HL-60 (cell line): ENCODE measurements at regions not wholly inside any gene's neighbourhood (a gene's known extent, or its start where the extent isn't known, plus 50 kb on each side); places are given as distances from the start of the nearest gene placed in this dataset.

Source experiments
- GABPA ChIP-seq: IDR thresholded peaks from 2 replicates; pipeline ENCODE4 v1.6.1; 2012; ENCODE audit warnings: low read depth
- POLR2AphosphoS5 ChIP-seq: IDR thresholded peaks from 2 replicates; pipeline ENCODE4 v1.6.1; 2012; ENCODE audit warnings: low read depth
- REST ChIP-seq: IDR thresholded peaks from 2 replicates; pipeline ENCODE4 v1.6.1; 2012; ENCODE audit warnings: low read depth; ENCODE audit not compliant: insufficient replicate concordance
- SPI1 ChIP-seq: IDR thresholded peaks from 2 replicates; pipeline ENCODE4 v1.6.1; 2012; ENCODE audit warnings: low read depth, mild to moderate bottlenecking, borderline replicate concordance
- TF ChIP-seq, protein P1 (sequence below): IDR thresholded peaks from one replicate; pipeline ENCODE4 v1.5.1; 2011; ENCODE audit warnings: low read length, control low read depth, inconsistent platforms; ENCODE audit not compliant: insufficient read depth

- TF ChIP-seq, protein P1, sequence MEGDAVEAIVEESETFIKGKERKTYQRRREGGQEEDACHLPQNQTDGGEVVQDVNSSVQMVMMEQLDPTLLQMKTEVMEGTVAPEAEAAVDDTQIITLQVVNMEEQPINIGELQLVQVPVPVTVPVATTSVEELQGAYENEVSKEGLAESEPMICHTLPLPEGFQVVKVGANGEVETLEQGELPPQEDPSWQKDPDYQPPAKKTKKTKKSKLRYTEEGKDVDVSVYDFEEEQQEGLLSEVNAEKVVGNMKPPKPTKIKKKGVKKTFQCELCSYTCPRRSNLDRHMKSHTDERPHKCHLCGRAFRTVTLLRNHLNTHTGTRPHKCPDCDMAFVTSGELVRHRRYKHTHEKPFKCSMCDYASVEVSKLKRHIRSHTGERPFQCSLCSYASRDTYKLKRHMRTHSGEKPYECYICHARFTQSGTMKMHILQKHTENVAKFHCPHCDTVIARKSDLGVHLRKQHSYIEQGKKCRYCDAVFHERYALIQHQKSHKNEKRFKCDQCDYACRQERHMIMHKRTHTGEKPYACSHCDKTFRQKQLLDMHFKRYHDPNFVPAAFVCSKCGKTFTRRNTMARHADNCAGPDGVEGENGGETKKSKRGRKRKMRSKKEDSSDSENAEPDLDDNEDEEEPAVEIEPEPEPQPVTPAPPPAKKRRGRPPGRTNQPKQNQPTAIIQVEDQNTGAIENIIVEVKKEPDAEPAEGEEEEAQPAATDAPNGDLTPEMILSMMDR = no peak
- TF ChIP-seq POLR2AphosphoS5 = no peak
- no peak for TF ChIP-seq GABPA
- TF ChIP-seq REST = no peak
- TF ChIP-seq SPI1 = no peak
Observed at GRCh38 chr9:100679834-100680233, 102.0 kb downstream of the CAVIN4 start.
